Heart left ventricle (tissue), 13 donors: ENCODE measurements at regions not wholly inside any gene's neighbourhood (a gene's known extent, or its start where the extent isn't known, plus 50 kb on each side); places are given as distances from the start of the nearest gene placed in this dataset.

Source experiments
- CTCF ChIP-seq, 12 donors: fragments of 200-600 bp; sonication (generic) in 4 of 12; IDR thresholded peaks; one replicate each; pipeline versions ENCODE4 v1.5.0 to v1.8.0; 2018 to 2022; ENCODE audit warnings: antibody characterized with exemption in 12 of 12, mild to moderate bottlenecking in 5 of 12
- POLR2A ChIP-seq, 2 donors: fragments of 450-650 bp; IDR thresholded peaks; one replicate each; pipeline ENCODE4 v1.6.1; 2017; ENCODE audit warnings: antibody characterized with exemption in 2 of 2, mild to moderate bottlenecking in 2 of 2, moderate library complexity in 2 of 2
- donor health status: ischemic (EF 13 %, LVEDD 7.1; RV severe dilation, severe dysfunction).
- donor health status: DM: no; HTN: yes; CAD: no.
- donor health status: DM: no; HTN: no; CAD: no.
- donor health status: ischemic (EF 25% LVEDD 6.9; RV normal size, moderate dysfunction).
- donor health status: ischemic (EF 25% LVEDD 5.7; RV mildly dilated, moderate dysfunction).
- donor health status: ischemic (EF 35%, LVEDD 5.7; RV mildly dilated, moderate dysfunction).
- donor health status: nonischemic (EF 11% LVEDD 7.7; RV severe dilation, severe dysfunction).
- donor health status: DM: yes; HTN: yes; CAD: no.
- donor health status: PGD.
- donor health status: ischemic (EF 29% LVEDD 5.4; RV normal size, mild dysfunction).
- donor health status: nonischemic (EF 23%, LVEDD 6.1; RV moderate dilation, normal function).

- TF ChIP-seq CTCF (IDR thresholded peaks at IDR 0.05) (no peak), POLR2A (IDR thresholded peaks at IDR 0.05) (no peak)
Observed at GRCh38 chr7:116100626-116101025, 70.1 kb upstream of the TFEC start.
